B cell (primary cell): ENCODE measurements at regions not wholly inside any gene's neighbourhood (a gene's known extent, or its start where the extent isn't known, plus 50 kb on each side); places are given as distances from the start of the nearest gene placed in this dataset.

Source experiments
- ATAC-seq: fragments of 200-7000 bp; cut with Tn5 transposase; one replicate; pipeline ENCODE4 v1.10.0; 2021; ENCODE audit warnings: low read depth, mild to moderate bottlenecking, moderate number of reproducible peaks, moderate library complexity
- CTCF ChIA-PET: fragments of 350-600 bp; sonication (Branson Sonifier 250); formaldehyde crosslinking; loops from one replicate; lab custom pipeline; 2021; ENCODE audit warnings: antibody characterized with exemption, inconsistent platforms; lab: Charles Lee
- POLR2A ChIA-PET: fragments of 350-600 bp; sonication (Branson Sonifier 250); formaldehyde crosslinking; loops from one replicate; lab custom pipeline; 2021; ENCODE audit warnings: antibody characterized with exemption; lab: Charles Lee
- DNase-seq: peaks from one replicate; pipeline ENCODE4 v3.0.0; 2013
- H2AFZ ChIP-seq: 2 replicates; pipeline ENCODE4 v1.6.1; 2012; ENCODE audit warnings: mild to moderate bottlenecking, low read depth, low read length; ENCODE audit not compliant: insufficient read depth, poor library complexity, severe bottlenecking
- H3K27ac ChIP-seq, 2 donors: 1 replicate in 1 of 2; 2 replicates in 1 of 2; pipeline ENCODE4 v1.5.1; 2012 to 2013; ENCODE audit warnings: low read length in 2 of 2, mild to moderate bottlenecking in 2 of 2, moderate library complexity in 1 of 2
- H3K27me3 ChIP-seq, 4 experiments: fragments of 200-600 bp in 1 of 4; sonication (generic) in 1 of 4; replicated peaks in 1 of 4; 1 replicate in 2 of 4; 2 replicates in 2 of 4; pipeline versions ENCODE4 v1.6.1 to v1.7.0; 2013 to 2016; ENCODE audit warnings: low read length in 3 of 4, mild to moderate bottlenecking in 2 of 4, mixed read lengths in 1 of 4, moderate library complexity in 1 of 4; ENCODE audit not compliant: insufficient read depth in 4 of 4, control insufficient read depth in 3 of 4; ENCODE audit errors: control extremely low read depth in 1 of 4
- H3K36me3 ChIP-seq, 2 experiments: replicated peaks in 1 of 2; 1 replicate in 1 of 2; 2 replicates in 1 of 2; pipeline versions ENCODE4 v1.6.1 to v1.7.1; 2013; ENCODE audit warnings: low read length in 1 of 2; ENCODE audit not compliant: insufficient read depth in 2 of 2, control insufficient read depth in 1 of 2; ENCODE audit errors: control extremely low read depth in 1 of 2, extremely low read depth in 1 of 2
- H3K4me1 ChIP-seq, 2 donors: fragments of 200-600 bp in 1 of 2; sonication (generic) in 1 of 2; 1 replicate in 1 of 2; 2 replicates in 1 of 2; pipeline versions ENCODE4 v1.5.1 to v1.6.1; 2013 to 2017; ENCODE audit warnings: low read length in 2 of 2; ENCODE audit not compliant: control insufficient read depth in 2 of 2, insufficient read depth in 2 of 2
- H3K4me2 ChIP-seq: replicated peaks from 2 replicates; pipeline ENCODE3; 2012; ENCODE audit warnings: mild to moderate bottlenecking, low read depth, low read length; ENCODE audit not compliant: poor library complexity, severe bottlenecking
- H3K4me3 ChIP-seq, 5 experiments: fragments of 200-600 bp in 1 of 5; sonication (generic) in 1 of 5; 1 replicate in 3 of 5; 2 replicates in 2 of 5; pipeline versions ENCODE4 v1.5.1 to v1.7.0; 2011 to 2016; ENCODE audit warnings: low read length in 4 of 5, mild to moderate bottlenecking in 4 of 5, low read depth in 2 of 5, control low read depth in 1 of 5, moderate library complexity in 1 of 5; ENCODE audit not compliant: insufficient read depth in 1 of 5; ENCODE audit errors: control extremely low read depth in 1 of 5, extremely low read depth in 1 of 5
- H3K79me2 ChIP-seq: fragments of 200-600 bp; sonication (generic); one replicate; pipeline ENCODE4 v1.6.0; 2016; ENCODE audit warnings: low read length; ENCODE audit not compliant: control insufficient read depth, insufficient read depth
- H3K9ac ChIP-seq: fragments of 200-600 bp; sonication (generic); 2 replicates; pipeline ENCODE4 v1.6.1; 2017; ENCODE audit warnings: mild to moderate bottlenecking, low read length, moderate library complexity
- H3K9me3 ChIP-seq, 3 donors: one replicate each; pipeline versions ENCODE4 v1.6.1 to v1.7.1; 2013; ENCODE audit warnings: low read length in 2 of 3; ENCODE audit not compliant: control insufficient read depth in 2 of 3, insufficient read depth in 1 of 3; ENCODE audit errors: control extremely low read depth in 1 of 3
- H4K20me1 ChIP-seq: 2 replicates; pipeline ENCODE4 v1.6.0; 2012; ENCODE audit warnings: mild to moderate bottlenecking, low read length; ENCODE audit not compliant: insufficient read depth, control insufficient read depth, poor library complexity, severe bottlenecking
- H3K27ac Mint-ChIP-seq: one replicate; pipeline ENCODE4 v1.8.0; 2021; ENCODE audit warnings: mixed read lengths
- H3K27me3 Mint-ChIP-seq: one replicate; pipeline ENCODE4 v1.8.0; 2021; ENCODE audit warnings: mixed read lengths
- H3K4me1 Mint-ChIP-seq: one replicate; pipeline ENCODE4 v1.8.0; 2021; ENCODE audit warnings: mixed read lengths
- H3K4me3 Mint-ChIP-seq: one replicate; pipeline ENCODE4 v1.8.0; 2021; ENCODE audit warnings: mixed read lengths
- H3K9me3 Mint-ChIP-seq: one replicate; pipeline ENCODE4 v1.8.0; 2022; ENCODE audit warnings: mixed read lengths; ENCODE audit not compliant: insufficient read depth
- CTCF ChIP-seq: fragments of 200-600 bp; IDR thresholded peaks from one replicate; pipeline ENCODE4 v1.8.0; 2022; ENCODE audit warnings: antibody characterized with exemption, mild to moderate bottlenecking
- EZH2 ChIP-seq: IDR thresholded peaks from 2 replicates; pipeline ENCODE4 v1.6.1; 2012; ENCODE audit warnings: borderline replicate concordance, low read depth, mild to moderate bottlenecking, moderate library complexity, low read length; ENCODE audit not compliant: insufficient read depth, poor library complexity, severe bottlenecking
- WGBS: methylation state at CpG from one replicate; pipeline ENCODE4 v1.1.5; 2013; ENCODE audit warnings: missing lambda C conversion rate; ENCODE audit not compliant: insufficient coverage; 5-methylcytosine and 5-hydroxymethylcytosine counted together
- intact Hi-C: fragments of 100-400 bp; cut with micrococcal nuclease; formaldehyde crosslinking; loops from one replicate; pipeline ENCODE4 v1.10.0; 2022

- CTCF ChIA-PET, result interaction anchor here (2.0 kb wide), 1 partner anchor 15 kb away, joined by 6 read pairs; no protein-coding TSS in a partner anchor
- WGBS, result 100% methylated on average over 2 of the region's 5 CpGs
These were observed 104.0 kb upstream of the SMAD3 start for GRCh38 chr15:66961407-66961884.

GRCh38 chr15:66961901-66962300 is 103.5 kb upstream of the SMAD3 start:
- Histone ChIP-seq H3K4me3 (no peak overlapping the region), H3K27ac (no peak overlapping the region), H3K27me3 (no peaks in the 10 kb centered on the region), H3K9me3 (no peaks in the 10 kb centered on the region), H3K4me2 (no peak overlapping the region), H3K79me2 (no peaks in the 10 kb centered on the region), H3K4me1 (peaks cover 0 to 4% of the 10 kb centered on the region in 2 donors), H3K9ac (no peak overlapping the region), H4K20me1 (no peaks in the 10 kb centered on the region), H3K36me3 (no peaks in the 10 kb centered on the region), H2AFZ (no peak overlapping the region)
- ATAC-seq, result no peak
- 97% methylated on average over 5 of the region's 10 CpGs for WGBS
- no peak overlapping the region for H3K27ac Mint-ChIP-seq
- H3K9me3 Mint-ChIP-seq, result no peaks in the 10 kb centered on the region
- POLR2A ChIA-PET, result no interaction called here
- no peak overlapping the region for H3K4me3 Mint-ChIP-seq
- CTCF ChIA-PET, result interaction anchor here (2.0 kb wide), 1 partner anchor 15 kb away, joined by 6 read pairs; no protein-coding TSS in a partner anchor
- no peak for DNase-seq
- TF ChIP-seq CTCF (no peak), EZH2 (no peak)
- no peaks in the 10 kb centered on the region for H3K27me3 Mint-ChIP-seq
- intact Hi-C loops, result no loop called here
- peaks cover 4% of the 10 kb centered on the region for H3K4me1 Mint-ChIP-seq

More at GRCh38 chr15:66961407-66961884, 104.0 kb upstream of the SMAD3 start:
- Histone ChIP-seq H3K27ac (no peak overlapping the region), H3K27me3 (no peaks in the 10 kb centered on the region), H3K4me3 (no peak overlapping the region), H3K36me3 (no peaks in the 10 kb centered on the region), H2AFZ (no peak overlapping the region), H3K4me1 (peaks cover 0 to 5% of the 10 kb centered on the region in 2 donors), H3K4me2 (no peak overlapping the region), H3K9me3 (no peaks in the 10 kb centered on the region), H3K9ac (no peak overlapping the region), H3K79me2 (no peaks in the 10 kb centered on the region), H4K20me1 (no peaks in the 10 kb centered on the region)
- H3K27me3 Mint-ChIP-seq, result no peaks in the 10 kb centered on the region
- no peak for ATAC-seq
- POLR2A ChIA-PET, result no interaction called here
- no peak for DNase-seq
- intact Hi-C loops, result no loop called here
- H3K27ac Mint-ChIP-seq, result no peak overlapping the region
- no peaks in the 10 kb centered on the region for H3K9me3 Mint-ChIP-seq
- H3K4me3 Mint-ChIP-seq, result no peak overlapping the region
- no peak for TF ChIP-seq CTCF
- TF ChIP-seq EZH2, result no peak
- H3K4me1 Mint-ChIP-seq, result peaks cover 7% of the 10 kb centered on the region
